ENCODE measurements at regions not wholly inside any gene's neighbourhood (a gene's known extent, or its start where the extent isn't known, plus 50 kb on each side); places are given as distances from the start of the nearest gene placed in this dataset.

DNA sequence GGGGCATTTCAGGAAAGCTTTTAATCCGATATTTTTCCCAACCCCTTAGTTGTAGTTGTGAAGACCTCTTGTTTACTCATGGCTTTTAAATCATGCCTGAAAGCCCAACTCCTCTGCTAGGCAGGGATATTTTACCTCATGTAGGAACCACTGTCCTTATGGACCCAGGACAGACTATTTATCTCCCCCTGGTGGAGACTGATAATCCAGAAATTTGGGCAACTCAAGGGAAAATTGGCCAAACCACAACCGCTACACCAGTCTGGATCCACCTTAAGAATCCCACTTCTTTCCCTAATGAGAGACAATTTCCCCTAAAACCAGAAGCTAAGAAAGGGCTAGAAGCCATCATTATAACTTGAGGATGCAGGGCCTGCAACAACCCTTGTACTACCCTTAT lies 248.1 kb upstream of the STAC start:
- TF ChIP-seq, protein P1, sequence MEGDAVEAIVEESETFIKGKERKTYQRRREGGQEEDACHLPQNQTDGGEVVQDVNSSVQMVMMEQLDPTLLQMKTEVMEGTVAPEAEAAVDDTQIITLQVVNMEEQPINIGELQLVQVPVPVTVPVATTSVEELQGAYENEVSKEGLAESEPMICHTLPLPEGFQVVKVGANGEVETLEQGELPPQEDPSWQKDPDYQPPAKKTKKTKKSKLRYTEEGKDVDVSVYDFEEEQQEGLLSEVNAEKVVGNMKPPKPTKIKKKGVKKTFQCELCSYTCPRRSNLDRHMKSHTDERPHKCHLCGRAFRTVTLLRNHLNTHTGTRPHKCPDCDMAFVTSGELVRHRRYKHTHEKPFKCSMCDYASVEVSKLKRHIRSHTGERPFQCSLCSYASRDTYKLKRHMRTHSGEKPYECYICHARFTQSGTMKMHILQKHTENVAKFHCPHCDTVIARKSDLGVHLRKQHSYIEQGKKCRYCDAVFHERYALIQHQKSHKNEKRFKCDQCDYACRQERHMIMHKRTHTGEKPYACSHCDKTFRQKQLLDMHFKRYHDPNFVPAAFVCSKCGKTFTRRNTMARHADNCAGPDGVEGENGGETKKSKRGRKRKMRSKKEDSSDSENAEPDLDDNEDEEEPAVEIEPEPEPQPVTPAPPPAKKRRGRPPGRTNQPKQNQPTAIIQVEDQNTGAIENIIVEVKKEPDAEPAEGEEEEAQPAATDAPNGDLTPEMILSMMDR (IDR thresholded peaks at IDR 0.05; ENCODE audit: low read depth, low read length): peak; percentile 46; the same call in 1 of the 2 replicates
- TF ChIP-seq EZH2phosphoT487 (IDR thresholded peaks at IDR 0.05; ENCODE audit: low read depth): no peak

All from OCI-LY3 (cell line).